ENCODE measurements at regions not wholly inside any gene's neighbourhood (a gene's known extent, or its start where the extent isn't known, plus 50 kb on each side); places are given as distances from the start of the nearest gene placed in this dataset.

DNA sequence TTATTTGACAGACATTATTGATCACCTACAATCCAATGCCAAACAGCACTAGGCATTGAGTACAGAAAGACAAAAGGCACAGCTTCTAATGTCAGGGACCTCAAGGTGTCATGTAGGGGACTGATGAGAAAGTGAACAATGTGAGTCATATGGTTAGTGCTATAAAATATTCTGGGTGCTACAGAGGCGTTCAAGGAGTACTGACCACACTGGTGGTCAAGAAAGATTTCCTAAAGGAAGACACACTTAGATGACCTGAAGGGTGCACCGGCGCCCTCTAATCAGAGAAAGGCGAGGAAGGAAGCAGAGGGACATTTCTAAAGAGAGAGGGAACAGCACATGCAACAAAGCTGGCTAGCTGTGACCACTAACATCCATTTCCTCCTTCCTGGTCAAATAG, 64.9 kb upstream of the F3 start:
- peaks cover 6% of the 10 kb centered on the region for H3K27me3 Mint-ChIP-seq (ENCODE audit: unreplicated experiment)
- no peak for TF ChIP-seq CTCF (IDR thresholded peaks at IDR 0.05)
- H3K27ac Mint-ChIP-seq (ENCODE audit: unreplicated experiment) = no peak overlapping the region
- no peaks in the 10 kb centered on the region for H3K9me3 Mint-ChIP-seq (ENCODE audit: unreplicated experiment)
- no peaks in the 10 kb centered on the region for H3K4me1 Mint-ChIP-seq (ENCODE audit: unreplicated experiment)
- no peak overlapping the region for H3K4me3 Mint-ChIP-seq (ENCODE audit: unreplicated experiment)
- no peaks in the 10 kb centered on the region for H3K36me3 Mint-ChIP-seq (ENCODE audit: unreplicated experiment)
- no peak for DNase-seq (ENCODE audit: extremely low spot score, unreplicated experiment)

DNA sequence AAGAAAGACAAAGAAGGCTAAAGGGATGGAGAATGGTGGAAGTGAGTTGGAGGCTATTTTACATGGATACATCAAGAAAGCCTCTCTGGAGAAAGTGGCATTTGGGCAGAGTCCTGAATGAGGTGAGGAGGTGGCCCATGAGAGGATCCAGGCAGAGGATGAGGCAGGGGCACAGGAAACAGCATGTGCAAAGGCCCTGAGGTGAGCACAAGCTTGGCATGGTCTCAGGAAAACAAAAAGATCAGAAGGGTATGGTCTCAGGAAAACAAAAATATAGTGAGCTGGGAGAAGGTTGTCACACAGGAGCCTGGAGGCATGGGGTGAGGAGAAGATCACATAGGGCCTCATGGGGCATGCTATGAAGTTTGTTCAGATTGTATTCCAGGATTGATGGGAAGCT, 62.1 kb upstream of the F3 start:
- H3K4me1 Mint-ChIP-seq (ENCODE audit: unreplicated experiment) = no peaks in the 10 kb centered on the region
- H3K27ac Mint-ChIP-seq (ENCODE audit: unreplicated experiment) = no peak overlapping the region
- no peak for TF ChIP-seq CTCF (IDR thresholded peaks at IDR 0.05)
- peaks cover 14% of the 10 kb centered on the region for H3K27me3 Mint-ChIP-seq (ENCODE audit: unreplicated experiment)
- no peak overlapping the region for H3K4me3 Mint-ChIP-seq (ENCODE audit: unreplicated experiment)
- no peaks in the 10 kb centered on the region for H3K9me3 Mint-ChIP-seq (ENCODE audit: unreplicated experiment)
- H3K36me3 Mint-ChIP-seq (ENCODE audit: unreplicated experiment) = no peaks in the 10 kb centered on the region
- DNase-seq (ENCODE audit: extremely low spot score, unreplicated experiment) = no peak

GRCh38 chr1:94602802-94603625, 61.5 kb upstream of the F3 start:
- Mint-ChIP-seq H3K4me1 (ENCODE audit: unreplicated experiment) (no peaks in the 10 kb centered on the region), H3K27ac (ENCODE audit: unreplicated experiment) (no peak overlapping the region), H3K36me3 (ENCODE audit: unreplicated experiment) (no peaks in the 10 kb centered on the region), H3K27me3 (ENCODE audit: unreplicated experiment) (peaks cover 14% of the 10 kb centered on the region), H3K9me3 (ENCODE audit: unreplicated experiment) (no peaks in the 10 kb centered on the region), H3K4me3 (ENCODE audit: unreplicated experiment) (no peak overlapping the region)
- TF ChIP-seq CTCF (IDR thresholded peaks at IDR 0.05) = no peak
- no peak for DNase-seq (ENCODE audit: extremely low spot score, unreplicated experiment)

DNA sequence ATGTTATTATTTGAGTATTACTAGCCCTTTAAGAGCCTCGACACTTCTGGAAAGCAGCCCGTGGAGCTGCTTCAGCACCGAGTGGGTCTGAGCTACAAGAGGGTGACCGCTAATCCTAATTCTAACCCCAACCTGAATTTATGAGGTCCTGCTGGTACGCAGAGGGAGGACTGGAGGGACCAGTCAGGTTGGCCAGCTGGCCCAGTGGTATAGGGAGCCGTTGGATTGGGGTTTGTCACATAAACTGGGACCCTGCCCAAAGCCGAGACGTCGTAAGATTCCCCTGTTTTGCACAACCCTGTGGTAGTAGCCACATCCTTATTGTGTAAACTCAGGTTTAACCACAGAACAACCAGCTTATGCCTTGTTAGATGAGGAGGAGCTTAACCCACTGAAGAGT, 60.8 kb upstream of the F3 start:
- Mint-ChIP-seq H3K4me3 (ENCODE audit: unreplicated experiment) (no peak overlapping the region), H3K4me1 (ENCODE audit: unreplicated experiment) (no peaks in the 10 kb centered on the region), H3K27me3 (ENCODE audit: unreplicated experiment) (peaks cover 14% of the 10 kb centered on the region), H3K36me3 (ENCODE audit: unreplicated experiment) (no peaks in the 10 kb centered on the region), H3K27ac (ENCODE audit: unreplicated experiment) (no peak overlapping the region), H3K9me3 (ENCODE audit: unreplicated experiment) (no peaks in the 10 kb centered on the region)
- TF ChIP-seq CTCF (IDR thresholded peaks at IDR 0.05) = no peak
- no peak for DNase-seq (ENCODE audit: extremely low spot score, unreplicated experiment)

DNA sequence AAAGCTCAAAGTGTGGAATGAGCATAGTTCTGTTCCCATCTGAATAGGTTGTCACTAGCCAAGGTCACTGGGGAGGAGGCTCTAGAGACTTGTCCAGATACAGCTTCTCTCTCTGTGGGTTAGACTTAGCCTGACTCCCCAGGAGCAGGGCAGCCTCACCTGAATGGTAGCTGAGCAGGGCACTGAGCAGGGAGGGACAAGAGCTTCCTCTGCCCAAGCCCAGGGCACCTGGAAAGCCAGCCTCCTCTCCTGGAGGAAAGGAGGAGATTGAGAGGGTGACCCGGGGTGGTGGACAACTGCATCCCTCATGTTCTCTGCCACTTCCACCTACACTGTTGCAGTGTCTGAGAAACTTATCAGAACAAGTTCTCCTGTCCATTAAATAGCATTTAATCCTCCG, 59.0 kb upstream of the F3 start:
- no peaks in the 10 kb centered on the region for H3K36me3 Mint-ChIP-seq (ENCODE audit: unreplicated experiment)
- TF ChIP-seq CTCF (IDR thresholded peaks at IDR 0.05) = no peak
- H3K4me1 Mint-ChIP-seq (ENCODE audit: unreplicated experiment) = peaks cover 4% of the 10 kb centered on the region
- H3K27ac Mint-ChIP-seq (ENCODE audit: unreplicated experiment) = no peak overlapping the region
- peaks cover 14% of the 10 kb centered on the region for H3K27me3 Mint-ChIP-seq (ENCODE audit: unreplicated experiment)
- H3K4me3 Mint-ChIP-seq (ENCODE audit: unreplicated experiment) = no peak overlapping the region
- no peaks in the 10 kb centered on the region for H3K9me3 Mint-ChIP-seq (ENCODE audit: unreplicated experiment)
- DNase-seq (ENCODE audit: extremely low spot score, unreplicated experiment) = no peak

All from osteocyte (in vitro differentiated cells).